Stimulated activated CD8-positive, alpha-beta memory T cell treated with anti-CD3 and anti-CD28 coated beads, Interleukin-7, amount 100 ng/mL, for 4 hours (primary cell): ENCODE measurements at regions not wholly inside any gene's neighbourhood (a gene's known extent, or its start where the extent isn't known, plus 50 kb on each side); places are given as distances from the start of the nearest gene placed in this dataset.
"Not testable (repeated sequence)": the region's sequence is repeated elsewhere in the genome, so short reads cannot be mapped to it uniquely, and the experiment has no call there.

ENCODE experiments used
- DNase-seq, 2 donors: peaks; one replicate each; pipeline ENCODE4 v3.0.0-alpha.2; 2020; ENCODE audit warnings: low read depth in 2 of 2

GRCh38 chr20:30164389-30164788 is 1093.1 kb upstream of the DEFB115 start:
- DNase-seq, result not testable (repeated sequence)

GRCh38 chr20:30167540-30167939 is 1089.9 kb upstream of the DEFB115 start:
- DNase-seq, result no peak

- peak; percentile 4 to 17 for DNase-seq
These were observed 1089.3 kb upstream of the DEFB115 start for GRCh38 chr20:30168025-30168799.

- no peak for DNase-seq
These were observed 1088.7 kb upstream of the DEFB115 start for GRCh38 chr20:30168800-30169138.

- DNase-seq, result no peak
These were observed 1081.8 kb upstream of the DEFB115 start for GRCh38 chr20:30175681-30176080.

GRCh38 chr20:30183124-30183523 is 1074.3 kb upstream of the DEFB115 start:
- not testable (repeated sequence) for DNase-seq

- DNase-seq, result not testable (repeated sequence)
These were observed 1065.7 kb upstream of the DEFB115 start for GRCh38 chr20:30191785-30192184.

GRCh38 chr20:30234477-30234876 is 1023.0 kb upstream of the DEFB115 start:
- not testable (repeated sequence) for DNase-seq

GRCh38 chr20:30275073-30275472 is 982.4 kb upstream of the DEFB115 start:
- DNase-seq, result not testable (repeated sequence)

- DNase-seq, result no peak
These were observed 975.8 kb upstream of the DEFB115 start for GRCh38 chr20:30281584-30282197.

- DNase-seq, result peak; percentile 58 to 74
These were observed 973.8 kb upstream of the DEFB115 start for GRCh38 chr20:30283476-30284280.

- DNase-seq, result no peak
These were observed 973.1 kb upstream of the DEFB115 start for GRCh38 chr20:30284281-30284905.

- DNase-seq, result no peak
These were observed 971.8 kb upstream of the DEFB115 start for GRCh38 chr20:30285677-30286076.

GRCh38 chr20:30286157-30286556 is 971.3 kb upstream of the DEFB115 start:
- no peak for DNase-seq

- not testable (repeated sequence) for DNase-seq
These were observed 970.0 kb upstream of the DEFB115 start for GRCh38 chr20:30287459-30287858.

GRCh38 chr20:30288346-30288745 is 969.1 kb upstream of the DEFB115 start:
- DNase-seq, result no peak

- DNase-seq, result not testable (repeated sequence)
These were observed 968.4 kb upstream of the DEFB115 start for GRCh38 chr20:30289049-30289448.

- DNase-seq, result not testable (repeated sequence)
These were observed 967.7 kb upstream of the DEFB115 start for GRCh38 chr20:30289711-30290141.

- peak in 1 of 2 donors; percentile 15 for DNase-seq
These were observed 967.0 kb upstream of the DEFB115 start for GRCh38 chr20:30290361-30291063.

GRCh38 chr20:30291064-30291379 is 966.4 kb upstream of the DEFB115 start:
- not testable (repeated sequence) for DNase-seq

GRCh38 chr20:30291686-30292085 is 965.8 kb upstream of the DEFB115 start:
- not testable (repeated sequence) for DNase-seq
